DMS 273 (cell line): ENCODE measurements at regions not wholly inside any gene's neighbourhood (a gene's known extent, or its start where the extent isn't known, plus 50 kb on each side); places are given as distances from the start of the nearest gene placed in this dataset.

Experiments used
- DNase-seq: peaks from one replicate; lab custom pipeline; 2025; ENCODE audit not compliant: unreplicated experiment; lab: John Stamatoyannopoulos, UW

- DNase-seq, result no peak
These were observed 102.2 kb downstream of the ARF6 start for GRCh38 chr14:49994951-49995561.

- peak; percentile 86 for DNase-seq
These were observed 105.1 kb downstream of the ARF6 start for GRCh38 chr14:49997991-49998390.

- DNase-seq, result peak; percentile 33
These were observed 106.4 kb downstream of the ARF6 start for GRCh38 chr14:49999146-49999761.

- no peak for DNase-seq
These were observed 107.0 kb downstream of the ARF6 start for GRCh38 chr14:49999826-50000379.

- DNase-seq, result peak; percentile 44
These were observed 107.7 kb downstream of the ARF6 start for GRCh38 chr14:50000380-50001150.

GRCh38 chr14:50001151-50001998 is 108.5 kb downstream of the ARF6 start:
- peak; percentile 40 for DNase-seq

- DNase-seq, result no peak
These were observed 109.4 kb downstream of the ARF6 start for GRCh38 chr14:50001999-50002925.

GRCh38 chr14:50002926-50003212 is 110.0 kb downstream of the ARF6 start:
- DNase-seq, result no peak

- peak; percentile 78 for DNase-seq
These were observed 110.5 kb downstream of the ARF6 start for GRCh38 chr14:50003213-50004021.

GRCh38 chr14:50006141-50006540 is 110.2 kb downstream of the VCPKMT start:
- DNase-seq, result no peak

GRCh38 chr14:50007123-50007903 is 109.1 kb downstream of the VCPKMT start:
- DNase-seq, result no peak

- DNase-seq, result no peak
These were observed 107.8 kb downstream of the VCPKMT start for GRCh38 chr14:50008562-50008961.

- DNase-seq, result no peak
These were observed 107.4 kb downstream of the VCPKMT start for GRCh38 chr14:50008974-50009373.

GRCh38 chr14:50010752-50011151 is 105.6 kb downstream of the VCPKMT start:
- no peak for DNase-seq

GRCh38 chr14:50011242-50011641 is 105.1 kb downstream of the VCPKMT start:
- no peak for DNase-seq

- DNase-seq, result no peak
These were observed 103.7 kb downstream of the VCPKMT start for GRCh38 chr14:50012644-50013043.

- no peak for DNase-seq
These were observed 103.0 kb downstream of the VCPKMT start for GRCh38 chr14:50013198-50013918.

- no peak for DNase-seq
These were observed 102.4 kb downstream of the VCPKMT start for GRCh38 chr14:50013934-50014333.
